KMS-11 (cell line): ENCODE measurements at regions not wholly inside any gene's neighbourhood (a gene's known extent, or its start where the extent isn't known, plus 50 kb on each side); places are given as distances from the start of the nearest gene placed in this dataset.

Source experiments
- H2AFZ ChIP-seq: fragments of 200-600 bp; sonication (generic); 2 replicates; pipeline ENCODE4 v1.6.1; 2016; ENCODE audit warnings: antibody characterized with exemption, mixed run types, low read depth
- H3K27ac ChIP-seq: fragments of 200-600 bp; sonication (generic); 2 replicates; pipeline ENCODE4 v1.6.1; 2016; ENCODE audit warnings: mild to moderate bottlenecking, mixed run types
- H3K27me3 ChIP-seq: fragments of 200-600 bp; sonication (generic); 2 replicates; pipeline ENCODE4 v1.6.1; 2017; ENCODE audit warnings: mild to moderate bottlenecking, low read depth, mixed run types, moderate library complexity; ENCODE audit not compliant: insufficient read depth
- H3K36me3 ChIP-seq: fragments of 200-600 bp; sonication (generic); 2 replicates; pipeline ENCODE4 v1.6.1; 2017; ENCODE audit warnings: mild to moderate bottlenecking, mixed run types; ENCODE audit not compliant: insufficient read depth
- H3K4me1 ChIP-seq: fragments of 200-600 bp; sonication (generic); 2 replicates; pipeline ENCODE4 v1.6.1; 2016; ENCODE audit warnings: mild to moderate bottlenecking, low read depth, mixed run types; ENCODE audit not compliant: poor library complexity, severe bottlenecking
- H3K4me2 ChIP-seq: fragments of 200-600 bp; sonication (generic); 2 replicates; pipeline ENCODE4 v1.7.0; 2016; ENCODE audit warnings: mild to moderate bottlenecking, mixed run types
- H3K4me3 ChIP-seq: fragments of 200-600 bp; sonication (generic); IDR thresholded peaks from 2 replicates; pipeline ENCODE4 v1.6.1; 2017; ENCODE audit warnings: low read depth, low read length, mixed read lengths; ENCODE audit not compliant: insufficient read depth
- H3K79me2 ChIP-seq: fragments of 200-600 bp; sonication (generic); 2 replicates; pipeline ENCODE4 v1.6.1; 2016; ENCODE audit warnings: low read depth, mixed run types; ENCODE audit not compliant: insufficient read depth
- H3K9ac ChIP-seq: fragments of 200-600 bp; sonication (generic); 2 replicates; pipeline ENCODE4 v1.6.1; 2016; ENCODE audit warnings: mild to moderate bottlenecking, mixed run types
- H4K20me1 ChIP-seq: fragments of 200-600 bp; sonication (generic); 2 replicates; pipeline ENCODE4 v1.6.1; 2016; ENCODE audit warnings: mild to moderate bottlenecking, mixed run types; ENCODE audit not compliant: insufficient read depth
- CTCF ChIP-seq: fragments of 200-600 bp; sonication (generic); conservative IDR thresholded peaks from 2 replicates; pipeline ENCODE4 v1.6.1; 2017; ENCODE audit warnings: low read depth, mild to moderate bottlenecking, antibody characterized with exemption, low read length, moderate library complexity, mixed read lengths

DNA sequence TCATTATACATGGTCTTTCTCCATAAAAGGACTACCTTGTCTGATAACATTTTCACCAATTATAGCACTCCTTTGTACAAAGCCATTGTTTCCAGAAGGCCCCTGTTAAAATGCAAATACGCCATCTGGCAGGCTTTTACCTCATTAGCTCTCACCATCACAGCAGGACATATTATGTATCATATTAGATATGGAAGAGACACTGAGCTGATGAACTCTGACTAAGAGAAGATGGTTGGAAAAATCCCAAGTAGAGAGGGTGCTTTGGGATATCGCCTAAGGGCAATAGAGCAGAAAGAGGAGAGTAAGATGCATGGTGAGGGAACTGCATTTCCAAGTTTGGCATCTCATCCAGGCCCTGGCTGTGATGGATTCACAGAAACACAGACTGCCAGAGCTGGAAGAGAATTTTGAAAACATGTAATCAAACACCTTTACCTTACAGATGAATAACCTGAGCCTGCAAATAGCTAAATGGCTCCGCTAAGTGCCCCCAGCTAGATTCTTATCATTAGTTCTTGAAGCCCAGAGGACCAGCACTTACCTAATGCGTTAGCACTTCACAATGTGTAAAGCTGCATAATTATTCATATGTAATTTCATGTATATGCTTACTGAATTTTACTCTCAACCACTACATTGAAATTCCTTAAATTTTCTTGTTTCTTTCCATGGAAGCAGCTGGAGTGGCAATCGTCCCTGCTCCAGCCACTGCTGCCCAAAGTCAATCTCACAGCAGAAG is 393.6 kb upstream of the IZUMO3 start:
- Histone ChIP-seq H3K27me3 (no peaks in the 10 kb centered on the region), H2AFZ (0 out of 2 replicates have a peak overlapping the region, but pooled peaks have one; percentile 21), H3K36me3 (no peaks in the 10 kb centered on the region), H3K4me1 (peaks cover 57% of the 10 kb centered on the region), H3K27ac (peak overlapping the region; percentile 39; the same call in 1 of the 2 replicates), H3K4me2 (peak overlapping the region; percentile 58), H3K4me3 (no peak overlapping the region), H4K20me1 (no peaks in the 10 kb centered on the region), H3K9ac (no peak overlapping the region), H3K79me2 (no peaks in the 10 kb centered on the region)
- TF ChIP-seq CTCF = no peak

- H3K4me2 ChIP-seq = peak overlapping the region; percentile 39
- H3K36me3 ChIP-seq = no peaks in the 10 kb centered on the region
- no peak overlapping the region for H3K4me3 ChIP-seq
- H3K79me2 ChIP-seq = no peaks in the 10 kb centered on the region
- H3K27me3 ChIP-seq = no peaks in the 10 kb centered on the region
- H3K9ac ChIP-seq = no peak overlapping the region
- peak overlapping the region; percentile 45; the same call in 1 of the 2 replicates for H3K27ac ChIP-seq
- H2AFZ ChIP-seq = peak overlapping the region; percentile 12; the same call in 1 of the 2 replicates
- H4K20me1 ChIP-seq = no peaks in the 10 kb centered on the region
- peaks cover 88% of the 10 kb centered on the region for H3K4me1 ChIP-seq
- TF ChIP-seq CTCF = no peak
Measured at GRCh38 chr9:24936117-24936516, 390.4 kb upstream of the IZUMO3 start.

DNA sequence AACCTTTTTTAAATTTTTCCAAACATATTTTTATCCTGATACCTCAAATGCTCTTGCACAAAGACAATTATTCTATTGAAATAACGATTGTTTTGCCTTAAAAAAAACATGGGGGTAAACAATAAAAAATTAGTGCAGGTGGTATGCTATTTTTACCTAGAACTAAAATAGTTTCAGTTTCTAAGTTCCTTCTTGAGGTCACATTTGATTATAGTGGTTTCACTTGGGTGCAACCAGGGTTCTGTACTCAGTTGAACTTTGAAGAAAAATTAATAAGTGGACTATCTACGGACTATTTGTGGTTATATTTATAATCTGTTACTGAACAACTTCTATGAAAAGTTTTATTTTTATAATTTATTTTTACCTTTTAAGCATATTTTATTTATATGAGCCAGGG is 387.1 kb upstream of the IZUMO3 start:
- Histone ChIP-seq H4K20me1 (no peaks in the 10 kb centered on the region), H3K4me2 (peak overlapping the region; percentile 89), H3K36me3 (no peaks in the 10 kb centered on the region), H3K27me3 (no peaks in the 10 kb centered on the region), H2AFZ (no peak overlapping the region), H3K4me1 (peaks cover 78% of the 10 kb centered on the region), H3K4me3 (no peak overlapping the region), H3K9ac (no peak overlapping the region), H3K27ac (peak overlapping the region; percentile 47), H3K79me2 (no peaks in the 10 kb centered on the region)
- TF ChIP-seq CTCF = no peak

DNA sequence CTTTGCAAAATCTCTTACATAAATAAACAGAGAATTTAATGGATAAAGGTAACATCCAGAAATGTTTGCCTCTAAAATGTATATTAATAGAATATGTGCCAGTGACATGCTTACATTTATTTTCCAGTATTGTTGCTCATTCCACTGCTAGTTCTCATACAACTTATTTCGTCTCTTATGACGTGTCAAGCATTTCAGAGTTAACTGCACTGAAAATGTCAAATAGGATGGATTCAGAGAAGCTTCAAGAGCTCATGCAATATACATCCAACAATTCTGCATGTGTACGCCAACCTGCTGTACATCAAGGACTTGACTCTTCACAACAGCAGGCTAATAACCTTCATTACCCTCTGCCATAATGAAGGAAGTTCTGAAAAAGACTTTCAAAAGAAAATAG is 386.2 kb upstream of the IZUMO3 start:
- peaks cover 70% of the 10 kb centered on the region for H3K4me1 ChIP-seq
- no peaks in the 10 kb centered on the region for H3K36me3 ChIP-seq
- no peak overlapping the region for H2AFZ ChIP-seq
- H3K4me2 ChIP-seq = peak overlapping the region; percentile 89
- H3K4me3 ChIP-seq = no peak overlapping the region
- no peaks in the 10 kb centered on the region for H3K79me2 ChIP-seq
- no peaks in the 10 kb centered on the region for H4K20me1 ChIP-seq
- H3K27me3 ChIP-seq = no peaks in the 10 kb centered on the region
- no peak for TF ChIP-seq CTCF
- H3K27ac ChIP-seq = peak overlapping the region; percentile 47
- H3K9ac ChIP-seq = peak overlapping the region; percentile 23; the same call in 1 of the 2 replicates
